ENCODE measurements at regions not wholly inside any gene's neighbourhood (a gene's known extent, or its start where the extent isn't known, plus 50 kb on each side); places are given as distances from the start of the nearest gene placed in this dataset.

- no peak for TF ChIP-seq CTCF (conservative IDR thresholded peaks at IDR 0.05; ENCODE audit: low read length)
- TF ChIP-seq EZH2phosphoT487 (IDR thresholded peaks at IDR 0.05; ENCODE audit: borderline replicate concordance, low read depth, low read length): no peak
Observed at GRCh38 chr10:108612485-108612884, 1310.8 kb downstream of the XPNPEP1 start.

Data from OCI-LY7 (cell line).